IPS DF 19.7 (cell line): ENCODE measurements at regions not wholly inside any gene's neighbourhood (a gene's known extent, or its start where the extent isn't known, plus 50 kb on each side); places are given as distances from the start of the nearest gene placed in this dataset.
"Not testable (repeated sequence)": the region's sequence is repeated elsewhere in the genome, so short reads cannot be mapped to it uniquely, and the experiment has no call there.

Experiments
- DNase-seq: peaks from one replicate; pipeline ENCODE4 v3.0.0-alpha.2; 2013; ENCODE audit warnings: low read depth, low spot score

DNA sequence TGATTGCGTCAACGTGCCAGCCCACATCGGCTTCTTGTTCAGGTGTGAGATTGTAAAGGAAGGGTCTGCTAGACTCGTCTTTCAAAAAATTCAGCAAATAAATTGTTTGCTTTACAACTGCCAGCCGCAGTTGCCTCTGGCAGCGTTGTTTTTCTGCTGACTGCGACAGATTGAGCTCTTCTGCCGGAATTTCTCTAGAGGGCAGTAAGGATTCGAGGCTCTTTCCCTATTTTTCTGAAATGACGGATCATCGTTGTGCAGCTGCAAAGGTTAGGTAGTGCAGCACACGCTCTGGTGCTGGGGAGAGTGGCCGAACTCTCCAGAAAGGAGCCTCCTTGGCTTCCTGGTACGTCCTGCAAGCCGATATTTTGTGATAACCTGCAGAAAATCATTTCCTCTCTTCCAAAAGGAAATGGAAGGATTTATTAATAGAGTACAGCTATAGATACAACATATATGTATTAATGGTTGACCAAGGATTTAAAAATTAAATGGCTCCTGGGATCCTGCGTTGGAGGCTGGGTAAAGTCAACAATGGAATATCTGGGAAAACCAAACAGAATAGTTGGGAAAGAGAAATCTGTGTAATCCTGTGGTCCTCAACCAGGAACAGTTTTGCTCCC lies 121.9 kb upstream of the ZFP64 start:
- DNase-seq = no peak

DNA sequence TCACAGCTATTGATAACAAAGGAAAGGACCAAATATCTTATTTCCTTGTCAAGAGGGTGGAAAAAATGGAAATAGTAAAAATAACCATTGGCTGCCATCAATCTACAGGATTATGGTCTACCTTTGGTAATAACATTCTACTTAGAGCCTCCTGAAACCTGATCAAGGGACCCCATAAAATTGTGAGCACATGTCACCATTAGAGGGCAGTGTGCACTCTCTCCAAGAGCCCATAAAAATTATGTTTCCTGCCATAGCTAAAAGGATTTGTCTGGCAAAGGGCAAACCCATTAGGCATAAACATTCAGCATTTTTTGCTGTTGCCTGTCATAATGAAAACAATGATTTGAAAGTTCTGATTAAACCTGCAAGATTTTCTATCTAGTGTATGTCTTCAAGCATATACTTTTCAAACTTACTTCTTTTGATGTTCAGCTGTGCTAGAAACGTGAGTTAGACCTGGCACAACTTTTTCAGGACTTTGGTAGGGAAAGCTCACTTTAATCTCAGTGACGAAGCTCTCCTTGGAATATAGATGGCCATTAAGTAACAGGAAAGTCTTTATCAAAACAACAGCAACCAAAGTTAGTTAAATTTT lies 120.7 kb upstream of the ZFP64 start:
- no peak for DNase-seq

DNA sequence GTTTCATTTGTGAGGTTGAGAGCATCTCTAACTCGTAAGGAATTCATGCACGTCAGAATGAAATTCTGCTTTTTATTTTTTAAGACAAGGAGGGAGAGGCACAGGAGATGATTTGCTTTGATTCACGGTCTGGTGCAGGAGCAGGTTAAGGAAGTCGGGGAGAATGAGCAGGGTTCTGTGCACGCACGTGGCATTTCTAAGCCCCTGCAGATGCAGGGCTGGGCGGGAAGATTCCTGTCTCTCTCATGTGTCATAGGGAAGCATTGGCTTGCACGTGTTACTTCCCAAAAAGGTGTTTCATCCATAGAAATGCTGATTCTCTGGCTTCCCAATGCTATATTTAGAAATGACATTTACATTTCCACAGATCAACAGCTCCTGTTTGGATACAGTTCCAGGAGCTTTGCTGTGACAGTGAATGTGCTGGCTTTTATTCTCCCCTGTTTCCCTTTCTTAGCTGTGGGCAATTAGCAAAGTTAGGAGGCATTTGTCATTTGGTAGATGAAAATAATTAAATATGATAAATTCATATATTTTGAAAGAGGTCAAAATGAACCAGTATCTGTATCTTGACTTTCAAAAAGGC lies 119.7 kb upstream of the ZFP64 start:
- no peak for DNase-seq

DNA sequence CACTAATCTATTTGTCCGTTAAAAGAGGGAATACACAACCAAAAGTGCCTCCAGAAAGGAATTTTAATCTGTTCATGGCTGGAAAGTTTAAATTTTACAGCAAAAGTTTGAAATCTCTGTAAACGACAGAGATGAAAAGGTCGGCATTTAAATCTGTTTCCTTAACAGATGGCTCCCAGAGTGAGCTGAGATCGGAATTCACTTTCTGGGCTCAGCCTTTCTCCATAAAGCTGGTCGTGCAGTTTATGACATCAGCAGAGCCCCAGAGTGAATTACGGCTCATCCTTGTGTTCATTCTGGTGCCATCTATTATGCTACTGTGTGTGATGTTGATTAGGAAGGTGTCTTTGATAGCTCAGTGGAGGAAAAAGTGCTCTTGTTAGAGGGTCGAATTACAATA lies 117.6 kb upstream of the ZFP64 start:
- no peak for DNase-seq

DNA sequence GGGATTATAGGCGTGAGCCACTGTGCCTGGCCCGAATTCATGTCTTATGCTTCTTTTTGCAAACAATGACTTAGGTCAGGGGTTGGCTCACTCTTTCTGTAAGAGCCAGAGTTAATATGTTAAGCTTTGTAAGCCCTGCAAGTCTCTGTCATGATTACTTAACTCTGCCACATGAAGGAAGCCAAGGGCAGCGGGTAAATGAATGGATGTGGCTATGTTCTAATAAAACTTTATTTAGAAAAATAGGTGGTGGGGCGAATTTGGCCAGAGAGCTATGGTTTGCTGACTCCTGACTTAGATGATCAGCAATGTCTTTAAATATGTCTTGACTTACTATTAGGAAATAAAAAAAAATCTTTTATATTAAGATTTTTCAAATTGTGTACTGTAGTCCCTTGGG lies 114.9 kb upstream of the ZFP64 start:
- no peak for DNase-seq

DNA sequence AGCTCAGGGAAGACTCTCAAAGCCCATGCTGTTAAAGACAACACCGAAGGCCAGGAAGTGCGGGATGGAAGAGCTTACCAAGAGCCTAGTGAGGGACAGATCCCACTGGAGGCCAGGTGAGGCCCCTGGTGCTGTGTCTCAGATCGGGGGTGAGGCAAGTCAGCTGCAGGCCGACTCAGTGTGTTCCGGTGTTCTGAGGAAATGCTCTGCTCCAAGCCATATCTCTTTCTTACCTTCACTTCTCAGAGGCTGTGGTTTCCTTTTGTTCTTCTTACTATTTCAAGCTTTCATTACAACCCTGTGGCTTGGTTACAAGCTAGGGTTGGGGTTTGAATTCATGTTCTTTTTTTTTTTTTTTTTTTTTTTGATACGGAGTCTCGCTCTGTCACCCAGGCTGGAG lies 114.3 kb upstream of the ZFP64 start:
- no peak for DNase-seq

DNA sequence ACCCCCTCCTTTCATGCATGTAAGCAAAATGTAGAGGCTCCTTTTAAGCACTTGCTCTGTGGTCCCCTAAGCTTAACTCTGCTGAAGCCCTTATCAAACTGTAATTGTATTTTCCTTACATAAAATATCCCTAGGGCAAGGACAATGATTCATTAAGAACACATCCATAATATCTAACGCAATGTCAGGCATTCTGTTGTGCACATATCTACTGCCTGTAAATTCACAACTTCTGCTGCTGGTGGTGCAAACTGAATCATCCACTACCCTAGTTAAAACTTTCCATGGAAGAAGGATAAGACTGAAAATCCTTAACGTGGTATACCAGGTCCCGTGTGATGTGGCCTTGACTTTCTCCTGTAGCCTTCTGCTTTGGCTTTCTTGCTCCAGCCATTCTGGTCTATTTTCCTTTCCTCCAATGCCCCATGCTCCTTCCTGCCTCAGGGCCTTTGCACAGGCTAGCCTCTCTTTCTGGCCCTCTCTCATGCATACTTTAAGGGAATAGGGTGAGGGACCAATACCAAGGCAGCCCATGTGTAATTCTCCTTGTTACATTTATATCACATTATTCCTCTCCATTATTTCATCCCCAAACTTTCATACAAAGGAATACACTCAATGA lies 113.6 kb upstream of the ZFP64 start:
- no peak for DNase-seq

DNA sequence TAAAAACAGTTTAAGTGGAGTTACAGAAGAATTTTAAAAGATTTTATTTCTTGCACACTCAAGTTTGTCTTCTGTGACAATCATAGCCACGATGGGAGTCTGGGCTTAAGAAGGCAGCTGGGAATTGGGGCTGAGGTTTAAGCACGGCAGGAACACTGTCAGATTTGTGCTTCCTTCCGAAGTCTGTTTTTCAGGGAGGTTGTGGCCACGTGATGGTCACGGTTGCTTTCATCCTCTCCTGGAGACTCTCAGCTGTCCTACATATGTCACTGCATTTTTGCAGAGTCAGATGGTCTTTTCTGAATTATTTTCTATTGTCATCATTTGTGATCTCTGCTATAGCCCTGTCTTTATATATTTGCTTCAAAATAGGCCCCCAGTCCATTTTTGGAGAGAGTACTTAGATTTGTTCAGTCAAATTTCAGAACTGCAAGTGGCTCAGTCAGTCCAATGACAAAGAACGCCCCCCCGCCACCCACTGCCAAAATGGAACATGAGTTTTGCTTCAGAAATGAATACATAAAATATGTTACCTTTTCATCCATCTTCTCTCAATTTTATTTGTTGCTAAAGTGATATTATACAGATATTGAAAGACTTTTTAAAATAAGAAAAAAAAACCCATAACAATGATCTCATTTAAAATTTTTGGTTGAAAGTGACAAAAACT lies 111.8 kb upstream of the ZFP64 start:
- no peak for DNase-seq

DNA sequence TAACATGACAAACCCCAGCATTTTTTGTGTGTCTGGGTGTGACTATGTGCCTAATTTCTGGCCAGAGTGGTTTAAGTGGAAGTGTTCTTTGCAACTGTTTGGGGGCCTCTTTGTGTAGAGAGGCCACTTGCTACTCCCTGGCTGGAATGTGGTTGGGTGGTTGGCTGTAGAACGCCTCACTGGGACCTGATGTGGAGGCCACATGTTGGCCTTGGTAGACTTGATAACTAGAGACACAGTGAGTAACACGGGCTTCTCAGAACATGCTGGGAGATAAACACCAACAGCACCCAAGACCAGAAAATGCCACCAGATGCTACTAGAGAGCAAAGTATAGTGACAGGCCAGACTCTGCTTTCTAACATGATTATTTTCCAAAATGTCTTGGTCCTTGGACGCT lies 111.2 kb upstream of the ZFP64 start:
- no peak for DNase-seq

DNA sequence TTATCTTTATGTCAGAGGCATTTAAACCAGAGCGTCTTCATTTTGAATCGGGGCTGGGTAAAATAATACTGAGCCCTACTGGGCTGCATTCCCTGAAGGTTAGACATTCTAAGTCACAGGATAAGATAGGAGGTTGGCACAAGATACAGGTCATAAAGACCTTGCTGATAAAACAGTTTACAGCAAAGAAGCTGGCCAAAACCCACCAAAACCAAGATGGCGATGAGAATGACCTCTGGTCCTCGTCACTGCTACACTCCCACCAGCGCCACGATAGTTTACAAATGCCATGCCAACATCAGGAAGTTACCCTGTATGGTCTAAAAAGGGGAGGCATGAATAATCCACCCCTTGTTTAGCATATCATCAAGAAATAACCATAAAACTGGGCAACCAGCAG lies 110.5 kb upstream of the ZFP64 start:
- DNase-seq = not testable (repeated sequence)

DNA sequence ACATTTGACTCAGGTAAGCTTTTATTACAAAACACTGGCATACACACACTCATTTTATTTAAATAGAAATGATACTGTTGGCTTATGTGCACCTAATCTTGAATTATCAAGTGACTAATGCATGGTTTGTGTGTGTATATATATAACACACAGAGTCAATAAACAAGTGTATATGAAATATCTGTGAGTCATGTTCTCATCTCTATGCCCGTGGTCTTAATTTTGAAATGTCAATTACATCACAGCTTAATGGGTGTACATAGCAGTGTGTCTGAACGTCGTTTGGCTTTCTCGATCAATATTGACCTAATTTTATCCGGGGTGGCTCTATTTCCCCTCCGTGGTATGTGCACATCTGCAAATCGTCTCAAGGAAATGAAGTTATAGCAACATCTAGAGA lies 104.0 kb upstream of the ZFP64 start:
- no peak for DNase-seq

DNA sequence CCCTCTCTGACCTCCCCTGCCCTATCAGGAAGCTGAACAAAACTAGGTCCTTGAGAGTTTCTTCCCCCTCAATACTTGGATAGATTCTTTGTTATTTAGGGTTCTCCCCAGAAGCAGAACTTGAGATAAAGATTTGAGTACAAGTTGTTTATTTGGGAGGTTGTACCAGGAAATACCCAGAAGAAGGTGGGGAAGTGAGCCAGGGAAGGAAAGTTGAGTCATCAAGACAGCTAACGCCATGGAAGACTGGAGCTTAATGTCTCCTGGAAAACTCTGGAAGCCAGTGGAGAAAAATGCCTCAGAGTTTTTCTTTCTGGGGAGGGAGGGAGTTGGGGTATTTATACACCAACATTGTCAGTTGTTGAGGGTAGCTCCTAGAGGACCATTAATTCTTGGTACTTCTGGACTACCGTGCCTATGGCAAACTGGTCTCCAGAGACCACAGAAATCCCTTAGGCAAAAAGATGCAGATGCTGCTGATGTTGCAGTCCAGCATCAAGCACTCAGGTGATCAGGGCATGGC lies 102.6 kb upstream of the ZFP64 start:
- no peak for DNase-seq

DNA sequence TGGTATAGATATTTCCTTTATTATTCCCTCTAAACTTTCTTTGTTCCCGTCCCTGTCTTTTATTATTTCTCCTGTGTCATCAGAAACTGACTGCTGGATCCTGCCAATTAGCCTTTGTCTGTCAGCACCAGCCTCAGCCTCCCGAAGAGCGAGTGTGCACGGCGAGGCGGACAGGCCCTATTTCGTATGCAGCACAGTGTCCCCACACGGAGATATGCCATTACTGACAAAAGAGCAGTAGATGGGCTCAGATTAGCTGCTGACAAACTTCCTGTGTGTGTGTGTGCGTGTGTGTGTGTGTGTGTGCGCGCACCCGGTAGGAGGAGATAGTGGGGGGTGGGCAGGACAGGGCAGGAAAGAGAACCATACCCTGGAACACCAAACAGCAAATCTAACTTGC lies 99.5 kb upstream of the ZFP64 start:
- DNase-seq = no peak

DNA sequence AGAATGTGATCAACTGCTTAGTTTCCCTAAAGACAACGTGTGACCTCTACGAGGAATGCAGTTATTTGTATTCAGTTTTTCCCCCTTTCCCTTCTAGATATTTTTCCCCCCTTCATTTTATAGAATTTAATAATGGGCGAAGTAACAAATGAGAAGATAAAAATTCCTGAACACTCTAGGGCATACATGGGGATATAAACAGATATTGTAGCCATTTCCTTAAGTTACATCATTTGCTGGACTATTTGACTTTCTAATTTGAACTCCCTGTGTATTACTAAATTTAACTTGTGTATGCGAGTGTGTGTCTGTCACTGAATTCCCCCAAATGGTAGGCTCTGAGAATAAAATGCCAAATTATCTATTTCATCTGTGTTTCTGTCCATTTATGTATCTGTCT lies 99.0 kb upstream of the ZFP64 start:
- DNase-seq = no peak

DNA sequence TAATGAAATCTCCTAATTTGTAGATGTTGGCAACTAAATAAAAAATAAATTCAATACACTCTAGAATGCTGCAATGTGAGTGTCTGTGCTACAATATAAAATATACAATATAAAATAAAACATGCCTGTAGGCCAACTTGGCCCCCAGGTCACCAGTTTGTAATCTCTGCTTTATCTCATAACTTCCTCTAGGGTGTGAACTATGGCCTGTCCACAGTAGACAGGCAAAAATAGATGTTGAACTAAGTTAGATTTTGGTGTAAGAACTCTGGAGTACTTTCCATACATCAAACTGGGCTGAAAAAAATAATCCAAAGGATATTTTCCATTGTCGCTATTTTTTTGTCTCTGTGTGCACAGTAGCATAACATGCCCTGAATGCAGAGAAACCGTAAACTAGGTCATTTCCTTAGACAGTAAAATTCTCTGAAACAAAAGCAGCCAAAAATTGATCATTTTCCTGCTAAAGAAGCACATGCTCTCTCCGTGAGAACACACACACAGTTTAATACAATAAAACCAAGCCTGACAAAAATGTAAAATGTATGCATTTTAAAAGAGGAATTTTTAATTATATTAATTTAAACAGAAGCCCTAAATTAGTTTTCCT lies 98.5 kb upstream of the ZFP64 start:
- DNase-seq = no peak

DNA sequence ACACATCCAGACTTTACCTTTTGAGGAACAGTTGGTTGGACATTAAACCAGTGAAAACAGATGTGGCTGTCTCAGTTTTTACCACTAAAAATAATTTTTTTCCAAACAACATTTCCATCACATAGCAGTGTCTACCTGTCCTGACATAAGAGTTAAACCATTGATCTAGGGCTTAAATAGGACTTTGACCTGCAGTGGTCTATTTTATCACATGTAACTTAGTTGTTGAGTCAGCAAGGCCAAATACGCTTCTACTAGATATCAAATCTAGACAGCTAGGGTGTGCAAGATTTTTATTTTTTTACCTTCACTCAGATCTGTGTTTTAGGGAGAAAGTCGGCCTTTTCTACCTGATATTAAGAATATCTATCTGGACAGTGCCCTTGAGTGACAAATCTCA lies 88.8 kb upstream of the ZFP64 start:
- DNase-seq = no peak

DNA sequence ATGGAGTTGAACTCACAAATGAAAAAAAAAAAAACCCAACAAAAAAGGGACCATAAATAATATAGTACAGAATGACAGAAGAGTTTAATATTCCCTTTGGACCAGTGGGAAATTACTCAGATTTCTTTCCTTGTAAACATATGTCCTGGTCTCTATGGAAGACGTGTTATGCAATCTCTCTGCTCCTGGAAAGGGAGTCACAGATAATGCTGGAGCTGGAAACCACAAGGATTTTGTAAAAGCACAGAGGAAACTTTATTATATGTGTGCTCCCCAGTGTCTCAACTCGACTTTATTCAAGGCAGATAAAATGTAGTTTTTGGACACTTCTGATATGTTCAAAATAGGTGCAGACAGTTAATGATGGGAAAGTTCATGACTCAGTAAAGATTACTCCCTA lies 88.1 kb upstream of the ZFP64 start:
- no peak for DNase-seq

DNA sequence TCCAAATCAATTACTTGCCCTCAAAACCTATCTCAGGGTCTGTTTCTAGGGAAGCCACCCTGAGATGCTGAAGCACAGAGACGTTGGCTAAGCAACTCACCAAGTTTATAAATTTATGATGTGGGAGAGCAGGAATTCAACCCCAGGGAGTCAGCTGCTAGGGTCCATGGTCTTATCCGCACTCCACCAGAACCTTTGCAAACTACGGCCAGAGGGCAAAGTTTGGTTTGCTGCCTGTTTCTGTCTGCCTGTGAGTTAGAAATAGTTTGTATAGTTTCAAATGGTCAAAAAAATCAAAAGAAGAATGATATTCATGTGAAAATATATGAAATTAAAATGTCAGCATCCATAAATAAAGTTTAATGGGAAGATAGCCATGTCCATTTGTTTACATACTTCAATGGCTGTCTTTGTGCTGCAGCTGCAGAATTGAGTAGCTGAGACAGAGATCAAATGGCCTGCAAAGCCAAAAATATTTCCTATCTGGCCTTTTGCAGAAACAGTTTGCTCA lies 83.7 kb upstream of the ZFP64 start:
- DNase-seq = no peak

DNA sequence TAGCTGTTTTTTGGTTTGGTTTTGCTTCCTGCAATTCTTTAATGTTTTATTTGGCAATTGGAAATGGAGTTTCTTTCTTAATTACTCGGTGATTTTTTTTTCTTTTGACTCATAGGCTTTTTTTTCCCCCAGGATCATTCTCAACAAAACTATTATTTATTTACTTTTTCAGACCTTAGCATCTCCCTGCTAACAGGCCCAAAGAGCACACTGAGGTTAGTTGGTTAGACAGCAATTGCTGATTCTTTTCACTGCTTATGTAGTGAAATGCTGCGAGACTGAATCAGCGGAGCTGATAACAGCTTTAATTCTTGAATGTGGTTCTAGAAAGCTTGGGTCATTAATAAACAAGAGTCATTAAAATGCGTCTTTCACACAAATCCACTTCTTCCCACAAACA lies 79.1 kb upstream of the ZFP64 start:
- DNase-seq = no peak

DNA sequence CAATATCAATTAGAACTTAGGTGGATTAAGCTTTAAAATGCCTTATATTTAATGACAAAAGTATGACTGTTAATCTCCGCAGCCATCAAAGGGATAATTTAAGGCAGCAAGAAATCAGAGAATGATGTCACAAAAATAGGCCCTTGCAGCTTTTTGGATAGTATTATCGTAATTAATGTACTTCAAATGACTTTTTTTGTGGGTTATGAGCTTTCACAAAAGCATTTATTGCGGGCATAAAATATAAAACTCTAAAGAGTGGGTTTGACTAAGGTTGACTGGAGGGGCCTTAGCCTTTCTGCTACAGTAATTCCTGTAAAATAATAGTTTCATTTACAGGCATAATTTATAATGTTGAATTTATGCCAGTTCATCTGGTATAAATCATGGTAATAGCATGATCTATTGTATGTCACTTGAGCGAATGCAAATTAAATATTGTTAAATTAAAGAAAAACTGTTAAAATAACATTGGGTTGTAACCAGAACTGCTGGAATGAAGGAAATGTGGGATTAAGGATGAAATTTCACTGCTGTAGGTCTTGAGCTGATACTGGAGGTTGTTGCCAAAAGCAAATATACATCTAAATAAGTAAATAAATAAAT lies 78.5 kb upstream of the ZFP64 start:
- DNase-seq = no peak

DNA sequence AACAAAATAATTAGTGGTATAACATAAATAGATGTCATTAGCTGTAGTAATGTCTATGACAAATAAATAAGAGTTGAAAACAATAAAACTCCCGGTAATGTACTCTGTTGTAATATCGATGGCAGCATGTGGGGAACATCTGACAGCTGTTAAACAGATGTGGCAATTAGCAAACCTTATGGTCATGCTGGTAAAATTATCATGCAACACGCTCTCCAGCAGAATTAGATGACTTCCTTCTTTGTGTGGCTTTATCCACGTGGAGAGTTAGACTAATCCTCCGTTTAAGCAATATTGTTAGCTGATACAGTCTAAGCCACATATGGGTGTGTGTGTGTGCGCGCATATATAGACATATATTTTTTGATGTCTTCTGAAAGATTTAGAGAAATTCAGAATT lies 77.7 kb upstream of the ZFP64 start:
- DNase-seq = no peak
